ENCODE measurements at regions not wholly inside any gene's neighbourhood (a gene's known extent, or its start where the extent isn't known, plus 50 kb on each side); places are given as distances from the start of the nearest gene placed in this dataset.
"Not testable (repeated sequence)": the region's sequence is repeated elsewhere in the genome, so short reads cannot be mapped to it uniquely, and the experiment has no call there.

GRCh38 chr10:118805146-118805545 lies 50.4 kb upstream of the CACUL1 start:
- DNase-seq = no peak

- DNase-seq = no peak
Measured at GRCh38 chr10:118807512-118808305, 52.9 kb upstream of the CACUL1 start.

GRCh38 chr10:118808601-118809356 lies 54.0 kb upstream of the CACUL1 start:
- DNase-seq = no peak

GRCh38 chr10:118809357-118810220 lies 54.8 kb upstream of the CACUL1 start:
- no peak for DNase-seq

GRCh38 chr10:118810796-118811505 lies 56.2 kb upstream of the CACUL1 start:
- no peak for DNase-seq

- no peak for DNase-seq
Measured at GRCh38 chr10:118811675-118812392, 57.1 kb upstream of the CACUL1 start.

GRCh38 chr10:118812393-118812740 lies 57.6 kb upstream of the CACUL1 start:
- DNase-seq = no peak

- not testable (repeated sequence) for DNase-seq
Measured at GRCh38 chr10:118813001-118813400, 58.2 kb upstream of the CACUL1 start.

GRCh38 chr10:118816471-118817168 lies 61.9 kb upstream of the CACUL1 start:
- DNase-seq = no peak

GRCh38 chr10:118817328-118818068 lies 62.7 kb upstream of the CACUL1 start:
- no peak for DNase-seq

GRCh38 chr10:118818621-118819221 lies 64.0 kb upstream of the CACUL1 start:
- DNase-seq = peak; percentile 78

GRCh38 chr10:118820326-118821116 lies 65.8 kb upstream of the CACUL1 start:
- no peak for DNase-seq

- DNase-seq = no peak
Measured at GRCh38 chr10:118823256-118823907, 68.6 kb upstream of the CACUL1 start.

- DNase-seq = no peak
Measured at GRCh38 chr10:118827053-118827452, 72.3 kb upstream of the CACUL1 start.

GRCh38 chr10:118827466-118828155 lies 72.8 kb upstream of the CACUL1 start:
- no peak for DNase-seq

GRCh38 chr10:118832241-118832651 lies 77.5 kb upstream of the CACUL1 start:
- DNase-seq = no peak

- not testable (repeated sequence) for DNase-seq
Measured at GRCh38 chr10:118834370-118834769, 79.6 kb upstream of the CACUL1 start.

GRCh38 chr10:118835682-118836326 lies 81.0 kb upstream of the CACUL1 start:
- peak; percentile 29 for DNase-seq

Measured in NCI-H1105 (cell line).